ENCODE measurements at regions not wholly inside any gene's neighbourhood (a gene's known extent, or its start where the extent isn't known, plus 50 kb on each side); places are given as distances from the start of the nearest gene placed in this dataset.

- H2AFZ ChIP-seq (ENCODE audit: low read depth, low read length), result no peak overlapping the region
- H4K20me1 ChIP-seq (ENCODE audit: insufficient read depth), result no peaks in the 10 kb centered on the region
- H3K27me3 ChIP-seq (ENCODE audit: insufficient read depth, low read depth, low read length), result no peaks in the 10 kb centered on the region
- H3K4me3 ChIP-seq (ENCODE audit: low read length), result no peak overlapping the region
- H3K4me2 ChIP-seq (ENCODE audit: low read length), result no peak overlapping the region
- H3K36me3 ChIP-seq (ENCODE audit: insufficient read depth, low read length), result no peaks in the 10 kb centered on the region
- no peaks in the 10 kb centered on the region for H3K79me2 ChIP-seq (replicated peaks; ENCODE audit: insufficient read depth, low read length)
- no peaks in the 10 kb centered on the region for H3K9me2 ChIP-seq (ENCODE audit: insufficient read depth, low read length)
- H3K27ac ChIP-seq (ENCODE audit: low read length), result no peak overlapping the region
- no peaks in the 10 kb centered on the region for H3K9me3 ChIP-seq (ENCODE audit: low read length)
- no peak for TF ChIP-seq REST (IDR thresholded peaks at IDR 0.05; ENCODE audit: borderline replicate concordance)
- no peak for TF ChIP-seq MXI1 (conservative IDR thresholded peaks at IDR 0.05; ENCODE audit: poor library complexity, severe bottlenecking)
- no peak for TF ChIP-seq RAD21 (conservative IDR thresholded peaks at IDR 0.05)
- no peak for TF ChIP-seq EZH2 (IDR thresholded peaks at IDR 0.05; ENCODE audit: borderline replicate concordance, insufficient read depth, low read length, poor library complexity, severe bottlenecking)
- TF ChIP-seq POLR2AphosphoS5 (IDR thresholded peaks at IDR 0.05), result no peak
- TF ChIP-seq EP300 (conservative IDR thresholded peaks at IDR 0.05; ENCODE audit: poor library complexity, severe bottlenecking), result no peak
- TF ChIP-seq SMC3 (conservative IDR thresholded peaks at IDR 0.05; ENCODE audit: poor library complexity), result no peak
- TF ChIP-seq TAF1 (IDR thresholded peaks at IDR 0.05; ENCODE audit: low read depth), result no peak
- TF ChIP-seq CTCF (IDR thresholded peaks at IDR 0.05; ENCODE audit: poor library complexity, severe bottlenecking), result no peak
- no peak overlapping the region for H3K9ac ChIP-seq (ENCODE audit: low read length)
- H3F3A ChIP-seq (ENCODE audit: insufficient read depth, low read length, poor library complexity, severe bottlenecking), result no peaks in the 10 kb centered on the region
These were observed 412.1 kb upstream of the USP9Y start for GRCh38 chrY:12288919-12289318.

GRCh38 chrY:12289415-12289814, 411.6 kb upstream of the USP9Y start:
- Histone ChIP-seq H3K27ac (ENCODE audit: low read length) (no peak overlapping the region), H3K9ac (ENCODE audit: low read length) (no peak overlapping the region), H3K79me2 (replicated peaks; ENCODE audit: insufficient read depth, low read length) (no peaks in the 10 kb centered on the region), H4K20me1 (ENCODE audit: insufficient read depth) (no peaks in the 10 kb centered on the region), H3K27me3 (ENCODE audit: insufficient read depth, low read depth, low read length) (no peaks in the 10 kb centered on the region), H3K9me3 (ENCODE audit: low read length) (no peaks in the 10 kb centered on the region), H3K36me3 (ENCODE audit: insufficient read depth, low read length) (no peaks in the 10 kb centered on the region), H2AFZ (ENCODE audit: low read depth, low read length) (no peak overlapping the region), H3F3A (ENCODE audit: insufficient read depth, low read length, poor library complexity, severe bottlenecking) (no peaks in the 10 kb centered on the region), H3K9me2 (ENCODE audit: insufficient read depth, low read length) (no peaks in the 10 kb centered on the region), H3K4me2 (ENCODE audit: low read length) (no peak overlapping the region), H3K4me3 (ENCODE audit: low read length) (no peak overlapping the region)
- TF ChIP-seq EP300 (conservative IDR thresholded peaks at IDR 0.05; ENCODE audit: poor library complexity, severe bottlenecking) (no peak), MXI1 (conservative IDR thresholded peaks at IDR 0.05; ENCODE audit: poor library complexity, severe bottlenecking) (no peak), CTCF (IDR thresholded peaks at IDR 0.05; ENCODE audit: poor library complexity, severe bottlenecking) (no peak), TAF1 (IDR thresholded peaks at IDR 0.05; ENCODE audit: low read depth) (no peak)
